ENCODE measurements at regions not wholly inside any gene's neighbourhood (a gene's known extent, or its start where the extent isn't known, plus 50 kb on each side); places are given as distances from the start of the nearest gene placed in this dataset.

GRCh38 chr2:64313398-64313723 lies 140.6 kb upstream of the LGALSL start (continued):
- TF ChIP-seq ZNF462 (CRISPR knock-in tag; IDR thresholded peaks at IDR 0.05), result no peak
- no peak for TF ChIP-seq ZNF331 (CRISPR knock-in tag; IDR thresholded peaks at IDR 0.05; ENCODE audit: low read depth)
- TF ChIP-seq ZNF114 (CRISPR knock-in tag; IDR thresholded peaks at IDR 0.05), result no peak
- TF ChIP-seq JUNB (IDR thresholded peaks at IDR 0.05; ENCODE audit: unreplicated experiment), result no peak
- no peak for TF ChIP-seq EZH2phosphoT487 (IDR thresholded peaks at IDR 0.05; ENCODE audit: unreplicated experiment)
- TF ChIP-seq EZH2 (IDR thresholded peaks at IDR 0.05; ENCODE audit: low read depth, unreplicated experiment), result no peak
- no peak for TF ChIP-seq POLR2AphosphoS5 (IDR thresholded peaks at IDR 0.05; ENCODE audit: low read depth)
- TF ChIP-seq CREB1 (CRISPR knock-in tag; IDR thresholded peaks at IDR 0.05; ENCODE audit: low read depth), result no peak
- no peak for TF ChIP-seq ETS1 (IDR thresholded peaks at IDR 0.05)

GRCh38 chr2:64315291-64315960 lies 138.5 kb upstream of the LGALSL start:
- H3K27me3 Mint-ChIP-seq (ENCODE audit: insufficient read depth, low read depth, poor library complexity), result peaks cover 5% of the 10 kb centered on the region
- no peak overlapping the region for H2AFZ ChIP-seq
- no peaks in the 10 kb centered on the region for H3K27me3 ChIP-seq (ENCODE audit: insufficient read depth)
- H4K20me1 ChIP-seq (replicated peaks; ENCODE audit: insufficient read depth), result no peaks in the 10 kb centered on the region
- H3K9me2 ChIP-seq (ENCODE audit: insufficient read depth), result peaks cover 19% of the 10 kb centered on the region
- H3K36me3 ChIP-seq (ENCODE audit: insufficient read depth), result no peaks in the 10 kb centered on the region
- peaks cover 25% of the 10 kb centered on the region for H3K4me1 Mint-ChIP-seq
- H3K79me2 ChIP-seq (replicated peaks; ENCODE audit: insufficient read depth), result no peaks in the 10 kb centered on the region
- ATAC-seq (no peak), DNase-seq (ENCODE audit: low spot score) (no peak)
- H3K36me3 Mint-ChIP-seq (ENCODE audit: low read depth), result no peaks in the 10 kb centered on the region
- no peak overlapping the region for H3K4me2 ChIP-seq
- no peak overlapping the region for H3K4me3 ChIP-seq
- H3F3A ChIP-seq (replicated peaks; ENCODE audit: low read depth), result no peaks in the 10 kb centered on the region
- H3K4me3 Mint-ChIP-seq, result no peak overlapping the region
- no peak overlapping the region for H3K27ac Mint-ChIP-seq
- peaks cover 11% of the 10 kb centered on the region for H3K4me1 ChIP-seq (ENCODE audit: insufficient read depth)
- no peak overlapping the region for H3K27ac ChIP-seq (ENCODE audit: low read depth)
- no peaks in the 10 kb centered on the region; the same call in 2 of the 3 replicates for H3K9me3 Mint-ChIP-seq
- TF ChIP-seq CREB1 (CRISPR knock-in tag; IDR thresholded peaks at IDR 0.05; ENCODE audit: low read depth) (no peak), REST (IDR thresholded peaks at IDR 0.05; ENCODE audit: unreplicated experiment) (no peak), EZH2 (IDR thresholded peaks at IDR 0.05; ENCODE audit: low read depth, unreplicated experiment) (no peak)

Data from GM23338 (cell line).